ENCODE measurements at regions not wholly inside any gene's neighbourhood (a gene's known extent, or its start where the extent isn't known, plus 50 kb on each side); places are given as distances from the start of the nearest gene placed in this dataset.
"Not testable (repeated sequence)": the region's sequence is repeated elsewhere in the genome, so short reads cannot be mapped to it uniquely, and the experiment has no call there.

DNA sequence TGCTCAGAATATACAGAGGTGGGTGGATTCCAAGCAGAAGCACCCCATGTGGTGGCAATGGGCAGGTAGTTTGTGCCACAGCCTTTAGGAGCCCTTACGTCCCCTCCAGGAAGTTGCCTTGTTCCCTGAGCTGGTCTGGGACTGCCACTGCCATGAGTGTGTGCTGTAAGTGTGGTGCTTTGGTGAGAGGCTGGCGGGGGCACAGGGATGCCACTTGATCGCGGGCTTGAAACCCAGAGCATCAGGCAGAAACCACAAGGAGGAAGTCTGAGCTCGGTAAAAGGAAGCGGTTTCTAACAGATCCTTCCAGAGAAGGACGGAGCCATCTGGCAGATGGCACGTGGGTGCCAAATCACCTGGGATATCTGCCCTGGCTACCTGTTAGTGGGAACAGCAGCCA lies 221.3 kb downstream of the ZNF479 start:
- H3K27me3 ChIP-seq, ATAC-seq, H3K27ac ChIP-seq, H3K4me1 ChIP-seq, H3K4me3 ChIP-seq, H3K9me3 ChIP-seq, H3K36me3 ChIP-seq: not testable (repeated sequence)
- 87% methylated on average over 3 of the region's 8 CpGs; no CpG with 5 or more reads in 1 of the 2 donors for WGBS, 2 donors (ENCODE audit: low coverage in 1 of 2)

DNA sequence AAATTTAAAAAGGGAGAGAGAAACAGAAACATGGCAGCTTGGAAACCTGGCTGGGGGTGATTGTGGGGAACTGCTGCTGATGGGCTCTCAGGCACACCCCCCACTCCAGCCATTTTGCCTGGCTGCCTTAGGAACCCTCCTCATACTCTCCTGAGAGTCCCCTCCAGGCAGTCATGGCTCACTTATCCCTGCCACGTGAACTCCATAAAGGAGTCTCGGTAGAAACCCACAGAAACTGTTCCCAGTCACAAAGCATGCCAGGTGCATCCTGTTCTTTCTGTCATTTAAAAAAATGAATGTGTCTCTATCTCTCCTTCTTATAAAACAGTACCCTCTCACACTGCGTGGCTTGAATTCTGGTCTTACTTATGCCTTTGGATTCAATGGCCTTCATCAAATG lies 242.8 kb downstream of the ZNF479 start:
- H3K27me3 ChIP-seq, H3K4me3 ChIP-seq, H3K9me3 ChIP-seq, H3K4me1 ChIP-seq, H3K36me3 ChIP-seq, H3K27ac ChIP-seq, ATAC-seq: not testable (repeated sequence)
- WGBS, 2 donors (ENCODE audit: low coverage in 1 of 2) = 80 to 100% methylated on average over 1 of the region's 3 CpGs

DNA sequence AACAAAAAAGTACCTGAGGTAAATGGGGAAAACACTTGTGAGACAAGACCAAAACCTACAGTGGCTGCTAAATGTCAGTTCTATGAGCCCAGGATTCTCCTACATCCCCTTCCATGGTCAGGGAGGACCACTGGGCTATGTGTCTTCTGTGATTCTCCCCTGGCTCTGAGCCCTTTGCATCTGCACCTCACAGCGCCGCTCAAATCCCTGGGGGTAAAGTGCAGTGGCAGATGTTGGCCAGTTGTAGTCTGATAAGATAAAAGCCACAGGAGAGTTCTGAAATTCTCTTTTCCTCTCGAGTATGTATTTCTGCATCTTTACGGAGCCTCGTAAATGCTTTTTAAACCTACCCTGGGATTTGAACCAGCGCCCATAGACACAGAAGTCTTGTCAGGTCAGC lies 247.1 kb downstream of the ZNF479 start:
- not testable (repeated sequence) for H3K4me1 ChIP-seq, H3K36me3 ChIP-seq, H3K27me3 ChIP-seq, H3K27ac ChIP-seq, ATAC-seq, H3K9me3 ChIP-seq, H3K4me3 ChIP-seq
- WGBS, 2 donors (ENCODE audit: low coverage in 1 of 2) = 67 to 72% methylated on average over 3 to 4 of the region's 6 CpGs

DNA sequence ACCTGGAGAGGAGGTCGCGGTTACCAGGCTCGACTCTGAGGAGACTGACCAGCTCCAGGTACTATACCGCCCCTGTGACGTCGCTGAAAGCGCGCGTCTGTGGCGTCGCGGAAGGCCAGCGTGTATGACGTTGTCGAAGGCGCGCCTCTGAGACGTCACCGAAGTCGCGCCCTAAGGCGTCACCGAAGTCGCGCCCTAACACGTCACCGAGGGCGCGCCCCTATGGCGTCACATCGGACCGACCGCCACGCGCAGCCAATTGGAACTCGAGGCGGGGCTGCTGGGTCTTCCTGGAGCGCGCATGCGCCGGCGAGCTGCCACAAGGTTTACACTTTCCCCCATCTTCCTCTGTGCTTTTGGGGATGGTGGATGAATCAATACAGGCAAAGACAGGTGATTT lies 249.9 kb downstream of the ZNF479 start:
- ATAC-seq = not testable (repeated sequence)
- WGBS, 2 donors (ENCODE audit: low coverage in 1 of 2) = no CpG with 5 or more reads among the region's 42 CpGs

More for the DNA sequence above, 249.9 kb downstream of the ZNF479 start:
- H3K4me3 ChIP-seq, H3K27me3 ChIP-seq, H3K27ac ChIP-seq, H3K9me3 ChIP-seq, H3K36me3 ChIP-seq, H3K4me1 ChIP-seq: not testable (repeated sequence)

Small RNA genes lying in the stretch of these regions (small RNA-seq; reads per million reads assigned to genes)
- 0 reads per million in 4 donors for gene MIR4283-1
